ENCODE measurements at regions not wholly inside any gene's neighbourhood (a gene's known extent, or its start where the extent isn't known, plus 50 kb on each side); places are given as distances from the start of the nearest gene placed in this dataset.

- no peak for TF ChIP-seq POLR2A (IDR thresholded peaks at IDR 0.05)
- TF ChIP-seq, protein P1, sequence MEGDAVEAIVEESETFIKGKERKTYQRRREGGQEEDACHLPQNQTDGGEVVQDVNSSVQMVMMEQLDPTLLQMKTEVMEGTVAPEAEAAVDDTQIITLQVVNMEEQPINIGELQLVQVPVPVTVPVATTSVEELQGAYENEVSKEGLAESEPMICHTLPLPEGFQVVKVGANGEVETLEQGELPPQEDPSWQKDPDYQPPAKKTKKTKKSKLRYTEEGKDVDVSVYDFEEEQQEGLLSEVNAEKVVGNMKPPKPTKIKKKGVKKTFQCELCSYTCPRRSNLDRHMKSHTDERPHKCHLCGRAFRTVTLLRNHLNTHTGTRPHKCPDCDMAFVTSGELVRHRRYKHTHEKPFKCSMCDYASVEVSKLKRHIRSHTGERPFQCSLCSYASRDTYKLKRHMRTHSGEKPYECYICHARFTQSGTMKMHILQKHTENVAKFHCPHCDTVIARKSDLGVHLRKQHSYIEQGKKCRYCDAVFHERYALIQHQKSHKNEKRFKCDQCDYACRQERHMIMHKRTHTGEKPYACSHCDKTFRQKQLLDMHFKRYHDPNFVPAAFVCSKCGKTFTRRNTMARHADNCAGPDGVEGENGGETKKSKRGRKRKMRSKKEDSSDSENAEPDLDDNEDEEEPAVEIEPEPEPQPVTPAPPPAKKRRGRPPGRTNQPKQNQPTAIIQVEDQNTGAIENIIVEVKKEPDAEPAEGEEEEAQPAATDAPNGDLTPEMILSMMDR (IDR thresholded peaks at IDR 0.05) = no peak
- TF ChIP-seq POLR2AphosphoS5 (IDR thresholded peaks at IDR 0.05; ENCODE audit: insufficient read depth in 1 of 2, low read depth in 1 of 2) = no peak
These were observed 979.9 kb downstream of the HACE1 start for GRCh38 chr6:103879800-103880199.
